H1 (cell line): ENCODE measurements at regions not wholly inside any gene's neighbourhood (a gene's known extent, or its start where the extent isn't known, plus 50 kb on each side); places are given as distances from the start of the nearest gene placed in this dataset.

Source experiments
- CTCF ChIA-PET: fragments of 300-600 bp; sonication (Branson Sonifier 250); formaldehyde crosslinking; loops from one replicate; lab custom pipeline; 2021; ENCODE audit not compliant: partially characterized antibody; lab: Charles Lee
- POLR2A ChIA-PET: fragments of 300-600 bp; sonication (Branson Sonifier 250); formaldehyde crosslinking; loops from one replicate; lab custom pipeline; 2021; ENCODE audit warnings: inconsistent platforms; ENCODE audit not compliant: partially characterized antibody; lab: Charles Lee
- DNase-seq, 2 experiments: peaks; one replicate each; pipeline versions ENCODE4 v3.0.0 to v3.0.0-alpha.2; 2010 to 2022; ENCODE audit warnings: low spot score in 2 of 2, low read depth in 1 of 2, mixed read lengths in 1 of 2
- FAIRE-seq: peaks from 2 replicates; lab custom pipeline; 2011; peaks lifted over from hg19 to GRCh38; lab: Jason Lieb, UNC
- H2AFZ ChIP-seq: 2 replicates; pipeline ENCODE4 v1.8.1; 2012; ENCODE audit warnings: low read length, inconsistent platforms
- H2AK5ac ChIP-seq: 2 replicates; pipeline ENCODE4 v1.6.1; 2013; ENCODE audit warnings: low read depth, low read length
- H2BK120ac ChIP-seq: replicated peaks from 2 replicates; pipeline ENCODE3; 2013; ENCODE audit warnings: low read depth, low read length, inconsistent platforms
- H2BK12ac ChIP-seq: 2 replicates; pipeline ENCODE4 v1.6.1; 2013; ENCODE audit warnings: low read depth, low read length
- H2BK15ac ChIP-seq: 2 replicates; pipeline ENCODE4 v1.6.1; 2013; ENCODE audit warnings: low read length
- H2BK20ac ChIP-seq: 2 replicates; pipeline ENCODE4 v1.6.1; 2013; ENCODE audit warnings: low read length
- H2BK5ac ChIP-seq: 2 replicates; pipeline ENCODE4 v1.6.1; 2013; ENCODE audit warnings: low read depth, low read length
- H3K14ac ChIP-seq: 2 replicates; pipeline ENCODE4 v1.6.1; 2013; ENCODE audit warnings: inconsistent platforms; ENCODE audit not compliant: insufficient read length
- H3K18ac ChIP-seq: 2 replicates; pipeline ENCODE4 v1.6.1; 2013; ENCODE audit warnings: low read length; ENCODE audit errors: extremely low read depth
- H3K23ac ChIP-seq: 2 replicates; pipeline ENCODE4 v1.6.1; 2013; ENCODE audit warnings: inconsistent platforms; ENCODE audit not compliant: insufficient read length
- H3K23me2 ChIP-seq: 2 replicates; pipeline ENCODE4 v1.6.1; 2013; ENCODE audit warnings: low read depth, low read length
- H3K27ac ChIP-seq: 2 replicates; pipeline ENCODE4 v1.6.1; 2011; ENCODE audit warnings: low read depth, low read length, inconsistent platforms
- H3K27me3 ChIP-seq, 4 experiments: replicated peaks in 1 of 4; 1 replicate in 1 of 4; 2 replicates in 3 of 4; pipeline versions ENCODE4 v1.6.1 to v1.8.1; 2011 to 2013; ENCODE audit warnings: low read length in 3 of 4, mild to moderate bottlenecking in 3 of 4, inconsistent platforms in 2 of 4, mixed read lengths in 2 of 4, moderate library complexity in 1 of 4; ENCODE audit not compliant: control insufficient read depth in 3 of 4, insufficient read depth in 3 of 4; ENCODE audit errors: extremely low read depth in 1 of 4
- H3K36me3 ChIP-seq, 4 experiments: 2 replicates each; pipeline versions ENCODE4 v1.6.1 to v1.8.1; 2011 to 2013; ENCODE audit warnings: mild to moderate bottlenecking in 4 of 4, low read length in 3 of 4, moderate library complexity in 2 of 4, control low read depth in 1 of 4, inconsistent platforms in 1 of 4; ENCODE audit not compliant: insufficient read depth in 4 of 4, control insufficient read depth in 2 of 4
- H3K4ac ChIP-seq: replicated peaks from 2 replicates; pipeline ENCODE3; 2013; ENCODE audit warnings: low read length, low read depth, mixed read lengths, inconsistent platforms; ENCODE audit not compliant: insufficient read length
- H3K4me1 ChIP-seq, 4 experiments: replicated peaks in 1 of 4; 1 replicate in 1 of 4; 2 replicates in 3 of 4; pipeline versions ENCODE4 v1.6.1 to v1.8.1; 2011 to 2013; ENCODE audit warnings: low read length in 3 of 4, inconsistent platforms in 2 of 4, mixed read lengths in 1 of 4; ENCODE audit not compliant: insufficient read depth in 4 of 4, control insufficient read depth in 3 of 4
- H3K4me2 ChIP-seq, 2 experiments: 2 replicates each; pipeline versions ENCODE4 v1.6.1 to v1.8.1; 2011 to 2013; ENCODE audit warnings: low read depth in 2 of 2, low read length in 2 of 2, control low read depth in 1 of 2, inconsistent platforms in 1 of 2, mild to moderate bottlenecking in 1 of 2; ENCODE audit not compliant: insufficient read depth in 1 of 2
- H3K4me3 ChIP-seq, 4 experiments: fragments of 200-600, 300-600 bp in 1 of 4; sonication (generic), shearing (Covaris generic), sonication (Bioruptor Twin) in 1 of 4; 2 replicates each; pipeline versions ENCODE4 v1.5.1 to v1.8.1; 2011 to 2016; ENCODE audit warnings: low read length in 4 of 4, low read depth in 3 of 4, control low read depth in 2 of 4, inconsistent platforms in 2 of 4, mild to moderate bottlenecking in 2 of 4, mixed read lengths in 1 of 4, moderate library complexity in 1 of 4; ENCODE audit not compliant: insufficient read depth in 2 of 4; ENCODE audit errors: extremely low read depth in 1 of 4
- H3K56ac ChIP-seq: replicated peaks from 2 replicates; pipeline ENCODE3; 2013; ENCODE audit warnings: low read depth, mild to moderate bottlenecking, mixed read lengths, low read length, inconsistent platforms; ENCODE audit not compliant: insufficient read length
- H3K79me1 ChIP-seq: 2 replicates; pipeline ENCODE4 v1.6.1; 2013; ENCODE audit warnings: low read depth, low read length, control low read depth
- H3K79me2 ChIP-seq, 2 experiments: 2 replicates each; pipeline versions ENCODE4 v1.6.1 to v1.8.1; 2012 to 2013; ENCODE audit warnings: low read length in 2 of 2, mild to moderate bottlenecking in 2 of 2, inconsistent platforms in 1 of 2; ENCODE audit not compliant: insufficient read depth in 2 of 2, control insufficient read depth in 1 of 2
- H3K9ac ChIP-seq, 4 experiments: replicated peaks in 1 of 4; 1 replicate in 1 of 4; 2 replicates in 3 of 4; pipeline versions ENCODE4 v1.6.1 to v1.8.1; 2011 to 2013; ENCODE audit warnings: low read depth in 3 of 4, low read length in 3 of 4, control low read depth in 2 of 4, mild to moderate bottlenecking in 2 of 4, moderate library complexity in 2 of 4, inconsistent platforms in 1 of 4; ENCODE audit errors: extremely low read depth in 1 of 4
- H3K9me3 ChIP-seq, 2 experiments: 2 replicates each; pipeline versions ENCODE4 v1.6.1 to v1.8.1; 2012 to 2013; ENCODE audit warnings: mild to moderate bottlenecking in 2 of 2, moderate library complexity in 2 of 2, control low read depth in 1 of 2, inconsistent platforms in 1 of 2, low read depth in 1 of 2, low read length in 1 of 2, mixed read lengths in 1 of 2; ENCODE audit not compliant: insufficient read depth in 2 of 2
- H4K20me1 ChIP-seq, 2 experiments: replicated peaks in 1 of 2; 2 replicates each; pipeline versions ENCODE3 to v1.8.1; 2011 to 2013; ENCODE audit warnings: inconsistent platforms in 2 of 2, low read length in 2 of 2, mild to moderate bottlenecking in 1 of 2; ENCODE audit not compliant: insufficient read depth in 2 of 2, control insufficient read depth in 1 of 2
- H4K5ac ChIP-seq: 2 replicates; pipeline ENCODE4 v1.6.1; 2013; ENCODE audit warnings: low read length, low read depth, mixed read lengths, inconsistent platforms; ENCODE audit not compliant: insufficient read length
- H4K8ac ChIP-seq: 2 replicates; pipeline ENCODE4 v1.8.0; 2013; ENCODE audit warnings: mild to moderate bottlenecking, moderate library complexity, low read length, inconsistent platforms; ENCODE audit not compliant: insufficient read depth; ENCODE audit errors: extremely low read depth
- H4K91ac ChIP-seq: replicated peaks from 2 replicates; pipeline ENCODE3; 2013; ENCODE audit warnings: low read length, mixed read lengths, inconsistent platforms; ENCODE audit not compliant: insufficient read length
- CHD1 ChIP-seq: IDR thresholded peaks from 2 replicates; pipeline ENCODE4 v1.6.1; 2012; ENCODE audit warnings: low read depth, low read length, improper control_type of control experiment
- CREB1 ChIP-seq: IDR thresholded peaks from 2 replicates; pipeline ENCODE4 v1.6.1; 2012; ENCODE audit warnings: inconsistent platforms
- E2F6 ChIP-seq: IDR thresholded peaks from 2 replicates; pipeline ENCODE4 v1.6.1; 2012; ENCODE audit warnings: inconsistent platforms
- KDM4A ChIP-seq: IDR thresholded peaks from one replicate; pipeline ENCODE4 v1.7.1; 2012; ENCODE audit warnings: low read depth, mild to moderate bottlenecking, moderate library complexity, low read length, inconsistent platforms; ENCODE audit not compliant: severe bottlenecking
- MAX ChIP-seq: IDR thresholded peaks from 2 replicates; pipeline ENCODE4 v1.6.1; 2012; ENCODE audit warnings: inconsistent platforms
- PHF8 ChIP-seq: fragments of 200-600 bp; sonication (generic); conservative IDR thresholded peaks from 2 replicates; pipeline ENCODE4 v1.7.1; 2012; ENCODE audit warnings: low read depth, mild to moderate bottlenecking, inconsistent platforms, low read length, moderate library complexity
- RBBP5 ChIP-seq: IDR thresholded peaks from 2 replicates; pipeline ENCODE4 v1.7.1; 2012; ENCODE audit warnings: low read depth, mild to moderate bottlenecking, inconsistent platforms, low read length, moderate library complexity, borderline replicate concordance
- SP4 ChIP-seq: IDR thresholded peaks from 2 replicates; pipeline ENCODE4 v1.6.1; 2012; ENCODE audit warnings: low read length, inconsistent platforms
- TAF1 ChIP-seq: IDR thresholded peaks from 2 replicates; pipeline ENCODE4 v1.6.1; 2011; ENCODE audit warnings: mild to moderate bottlenecking, low read depth, low read length
- TCF12 ChIP-seq: IDR thresholded peaks from 2 replicates; pipeline ENCODE4 v1.6.1; 2011; ENCODE audit warnings: low read depth, mild to moderate bottlenecking, low read length
- TEAD4 ChIP-seq: IDR thresholded peaks from 2 replicates; pipeline ENCODE4 v1.6.1; 2012; ENCODE audit warnings: low read depth, low read length, inconsistent platforms, mixed read lengths
- WGBS, 2 experiments: shearing (Covaris generic) in 1 of 2; methylation state at CpG; one replicate each; pipeline versions ENCODE4 v1.1.6 to v1.1.7; 2013 to 2015; ENCODE audit warnings: low lambda C conversion rate in 2 of 2, mixed read lengths in 2 of 2, inconsistent platforms in 1 of 2, low coverage in 1 of 2, missing lambda C conversion rate in 1 of 2; ENCODE audit not compliant: insufficient replicate concordance in 2 of 2, insufficient coverage in 1 of 2, insufficient read length in 1 of 2; ENCODE audit errors: extremely low coverage in 1 of 2, missing lambda C conversion rate in 1 of 2; 5-methylcytosine and 5-hydroxymethylcytosine counted together

GRCh38 chr15:31870328-31871165, 159.8 kb upstream of the CHRNA7 start, which contains the start of gene OTUD7A:
Gene OTUD7A, minus strand, starts transcription at chr15:31870673.
- Histone ChIP-seq H3K9ac (peak within 1 kb of the TSS; percentile 31 to 60 (median 42); a peak in 5 of 7 replicates), H2AK5ac (no peak within 1 kb of the TSS), H2BK15ac (no peak within 1 kb of the TSS), H2AFZ (peak within 1 kb of the TSS; percentile 98), H3K23me2 (peaks cover 8% of the 10 kb centered on the region; the same call in 1 of the 2 replicates), H4K91ac (peak within 1 kb of the TSS; percentile 82), H4K20me1 (peaks cover 0 to 1% of the 10 kb centered on the region in 2 experiments), H4K8ac (peak within 1 kb of the TSS; percentile 97), H2BK5ac (0 out of 2 replicates have a peak within 1 kb of the TSS, but pooled peaks have one; percentile 24), H3K9me3 (no peaks in the 10 kb centered on the region), H3K4me1 (peaks cover 1 to 7% (median 3%) of the 10 kb centered on the region in 4 experiments; a peak in 4 of 7 replicates), H2BK12ac (no peak within 1 kb of the TSS), H3K27me3 (peaks cover 0 to 14% (median 11%) of the 10 kb centered on the region in 4 experiments; a peak in 5 of 7 replicates), H3K79me2 (no peaks in the 10 kb centered on the region), H3K56ac (peak within 1 kb of the TSS; percentile 32), H3K79me1 (no peaks in the 10 kb centered on the region; the same call in 1 of the 2 replicates), H3K4me3 (peak within 1 kb of the TSS; percentile 41 to 73 (median 50)), H2BK120ac (no peak within 1 kb of the TSS), H3K23ac (no peak within 1 kb of the TSS), H3K18ac (peak within 1 kb of the TSS; percentile 48; the same call in 1 of the 2 replicates), H4K5ac (peak within 1 kb of the TSS; percentile 54), H3K36me3 (no peaks in the 10 kb centered on the region), H2BK20ac (no peak within 1 kb of the TSS), H3K27ac (0 out of 2 replicates have a peak within 1 kb of the TSS, but pooled peaks have one; percentile 20), H3K4ac (no peak within 1 kb of the TSS), H3K4me2 (peak within 1 kb of the TSS; percentile 89 to 97), H3K14ac (no peak within 1 kb of the TSS)
- POLR2A ChIA-PET = no interaction called here
- no peak for FAIRE-seq
- DNase-seq = peak; percentile 62 to 91
- CTCF ChIA-PET = interaction anchor here (0.9 to 1.5 kb wide), 3 partner anchors 17 to 104 kb away, joined by 3 to 8 read pairs (median 3); no protein-coding TSS in a partner anchor
- 1% methylated on average over 14 of the region's 122 CpGs; no CpG with 5 or more reads in 1 of the 2 experiments for WGBS, 2 experiments
- TF ChIP-seq E2F6 (peak; percentile 55; the same call in 1 of the 2 replicates), TCF12 (0 out of 2 replicates have a peak, but pooled peaks have one; percentile 73), CHD1 (no peak), CREB1 (peak; percentile 79), RBBP5 (peak; percentile 61; the same call in 1 of the 2 replicates), TEAD4 (no peak), MAX (peak; percentile 83), KDM4A (peak; percentile 69), PHF8 (peak; percentile 22; the same call in 1 of the 2 replicates), SP4 (no peak), TAF1 (peak; percentile 52; the same call in 1 of the 2 replicates)
